MM.1S (cell line): ENCODE measurements at regions not wholly inside any gene's neighbourhood (a gene's known extent, or its start where the extent isn't known, plus 50 kb on each side); places are given as distances from the start of the nearest gene placed in this dataset.

Experiments used
- EZH2 ChIP-seq: fragments of 300-600 bp; sonication (generic); optimal IDR thresholded peaks from 2 replicates; pipeline ENCODE3; 2017; ENCODE audit warnings: low read depth, mild to moderate bottlenecking, antibody characterized with exemption, low read length, mixed read lengths
- EZH2phosphoT487 ChIP-seq: fragments of 300-600 bp; sonication (generic); IDR thresholded peaks from 2 replicates; pipeline ENCODE4 v1.6.1; 2018; ENCODE audit warnings: antibody characterized with exemption, low read length
- TF ChIP-seq, protein P1 (sequence below): fragments of 300-600 bp; sonication (generic); IDR thresholded peaks from 2 replicates; pipeline ENCODE4 v1.5.1; 2016; ENCODE audit warnings: antibody characterized with exemption, low read length, mixed read lengths

- TF ChIP-seq, protein P1, sequence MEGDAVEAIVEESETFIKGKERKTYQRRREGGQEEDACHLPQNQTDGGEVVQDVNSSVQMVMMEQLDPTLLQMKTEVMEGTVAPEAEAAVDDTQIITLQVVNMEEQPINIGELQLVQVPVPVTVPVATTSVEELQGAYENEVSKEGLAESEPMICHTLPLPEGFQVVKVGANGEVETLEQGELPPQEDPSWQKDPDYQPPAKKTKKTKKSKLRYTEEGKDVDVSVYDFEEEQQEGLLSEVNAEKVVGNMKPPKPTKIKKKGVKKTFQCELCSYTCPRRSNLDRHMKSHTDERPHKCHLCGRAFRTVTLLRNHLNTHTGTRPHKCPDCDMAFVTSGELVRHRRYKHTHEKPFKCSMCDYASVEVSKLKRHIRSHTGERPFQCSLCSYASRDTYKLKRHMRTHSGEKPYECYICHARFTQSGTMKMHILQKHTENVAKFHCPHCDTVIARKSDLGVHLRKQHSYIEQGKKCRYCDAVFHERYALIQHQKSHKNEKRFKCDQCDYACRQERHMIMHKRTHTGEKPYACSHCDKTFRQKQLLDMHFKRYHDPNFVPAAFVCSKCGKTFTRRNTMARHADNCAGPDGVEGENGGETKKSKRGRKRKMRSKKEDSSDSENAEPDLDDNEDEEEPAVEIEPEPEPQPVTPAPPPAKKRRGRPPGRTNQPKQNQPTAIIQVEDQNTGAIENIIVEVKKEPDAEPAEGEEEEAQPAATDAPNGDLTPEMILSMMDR = no peak
- TF ChIP-seq EZH2 (no peak), EZH2phosphoT487 (no peak)
Measured at GRCh38 chr2:138298120-138298814, 203.3 kb upstream of the SPOPL start.
